ENCODE measurements at regions not wholly inside any gene's neighbourhood (a gene's known extent, or its start where the extent isn't known, plus 50 kb on each side); places are given as distances from the start of the nearest gene placed in this dataset.

DNA sequence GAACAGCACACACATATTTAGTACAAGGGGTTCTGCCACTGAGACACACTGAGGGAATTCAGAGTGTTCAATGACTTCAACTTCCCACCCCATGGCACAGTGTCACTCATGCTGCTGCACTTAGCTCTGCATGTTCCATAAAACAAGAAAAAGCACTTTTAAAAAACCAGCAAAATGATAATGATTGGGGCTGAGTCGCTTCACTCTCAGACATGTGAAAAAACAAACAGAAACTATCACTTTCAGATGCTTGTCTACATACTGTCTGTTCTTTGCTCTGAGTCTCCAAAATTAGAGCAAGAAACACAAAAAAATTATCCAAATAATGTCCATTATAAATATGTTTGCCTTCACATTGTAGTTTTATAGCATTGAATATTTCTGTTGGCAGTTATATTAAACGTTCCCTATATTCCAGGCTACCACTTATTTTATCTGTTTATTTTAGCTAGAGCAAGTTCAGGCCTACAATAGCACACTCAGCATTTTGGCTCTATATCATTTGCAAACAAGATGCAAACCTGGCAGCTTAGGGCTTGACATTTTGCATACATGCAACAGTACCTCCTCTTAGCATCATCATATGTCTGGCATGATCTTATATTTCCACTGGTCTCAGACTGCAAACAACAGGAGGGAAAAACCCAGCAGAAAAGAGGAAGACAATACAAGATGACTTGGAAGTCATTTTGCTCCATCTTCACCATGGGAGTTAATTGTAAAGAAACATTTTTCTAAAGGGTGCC lies 398.8 kb downstream of the HACE1 start:
- TF ChIP-seq POLR2A (IDR thresholded peaks at IDR 0.05; ENCODE audit: low read depth, low read length) (no peak), POLR2AphosphoS5 (IDR thresholded peaks at IDR 0.05; ENCODE audit: low read depth, low read length) (no peak)

Data from GM12892 (cell line).